Fibroblast of lung (primary cell): ENCODE measurements at regions not wholly inside any gene's neighbourhood (a gene's known extent, or its start where the extent isn't known, plus 50 kb on each side); places are given as distances from the start of the nearest gene placed in this dataset.

ENCODE experiments used
- CTCF ChIP-seq, 2 donors: IDR thresholded peaks in 1 of 2; conservative IDR thresholded peaks in 1 of 2; 1 replicate in 1 of 2; 2 replicates in 1 of 2; pipeline ENCODE4 v1.5.1; 2011 to 2012; ENCODE audit warnings: low read length in 2 of 2, control low read depth in 1 of 2, inconsistent platforms in 1 of 2, low read depth in 1 of 2, mild to moderate bottlenecking in 1 of 2
- EZH2 ChIP-seq: IDR thresholded peaks from 2 replicates; pipeline ENCODE4 v1.5.1; 2012; ENCODE audit warnings: low read length, control low read depth, mild to moderate bottlenecking; ENCODE audit errors: missing control alignments

DNA sequence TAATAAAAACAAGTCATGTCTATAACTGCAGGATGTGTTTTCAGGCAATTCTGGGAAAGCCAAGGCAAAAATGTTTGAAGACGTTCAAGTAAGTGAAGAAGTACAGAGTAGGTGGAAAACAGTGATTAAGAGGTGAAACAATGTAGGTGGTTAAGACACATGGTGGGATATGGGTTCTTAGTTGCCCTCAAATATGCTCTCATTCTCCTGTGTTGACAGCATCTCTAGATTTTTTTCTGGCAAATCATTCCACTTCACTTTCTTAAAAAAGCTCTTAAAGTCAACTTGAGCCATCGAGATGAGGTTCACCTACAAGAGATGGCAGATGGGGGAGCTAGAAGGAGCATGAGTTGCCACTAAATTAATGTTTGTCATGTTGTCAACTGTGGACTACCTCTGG is 1041.0 kb upstream of the CNTN5 start:
- no peak for TF ChIP-seq CTCF (conservative IDR thresholded peaks at IDR 0.05 in 1 of 2, IDR thresholded peaks at IDR 0.05 in 1 of 2; ENCODE audit: low read depth in 1 of 2, low read length in 2 of 2)
- no peak for TF ChIP-seq EZH2
